Nephron (organoid): ENCODE measurements at regions not wholly inside any gene's neighbourhood (a gene's known extent, or its start where the extent isn't known, plus 50 kb on each side); places are given as distances from the start of the nearest gene placed in this dataset.

Experiments
- H3K27ac Mint-ChIP-seq, 3 experiments: 2 replicates each; pipeline ENCODE4 v1.8.0; 2020; ENCODE audit warnings: mixed read lengths in 3 of 3, mild to moderate bottlenecking in 2 of 3, moderate library complexity in 1 of 3
- H3K27me3 Mint-ChIP-seq: 2 replicates; pipeline ENCODE4 v1.8.0; 2021; ENCODE audit warnings: low read depth, mild to moderate bottlenecking, moderate library complexity, mixed read lengths
- H3K36me3 Mint-ChIP-seq: 2 replicates; pipeline ENCODE4 v1.8.0; 2020; ENCODE audit warnings: low read depth, mixed read lengths
- H3K4me1 Mint-ChIP-seq: 2 replicates; pipeline ENCODE4 v1.8.0; 2020; ENCODE audit warnings: mixed read lengths
- H3K4me3 Mint-ChIP-seq, 3 experiments: 2 replicates each; pipeline ENCODE4 v1.8.0; 2020; ENCODE audit warnings: mild to moderate bottlenecking in 3 of 3, mixed read lengths in 3 of 3, moderate library complexity in 2 of 3
- H3K9me3 Mint-ChIP-seq: 2 replicates; pipeline ENCODE4 v1.8.0; 2020; ENCODE audit warnings: mixed read lengths
- TF ChIP-seq, protein P1 (sequence below), 3 experiments: fragments of 200-600 bp; sonication (generic); IDR thresholded peaks; one replicate each; pipeline ENCODE4 v1.5.0; 2021; ENCODE audit warnings: antibody characterized with exemption in 3 of 3; ENCODE audit not compliant: unreplicated experiment in 3 of 3

DNA sequence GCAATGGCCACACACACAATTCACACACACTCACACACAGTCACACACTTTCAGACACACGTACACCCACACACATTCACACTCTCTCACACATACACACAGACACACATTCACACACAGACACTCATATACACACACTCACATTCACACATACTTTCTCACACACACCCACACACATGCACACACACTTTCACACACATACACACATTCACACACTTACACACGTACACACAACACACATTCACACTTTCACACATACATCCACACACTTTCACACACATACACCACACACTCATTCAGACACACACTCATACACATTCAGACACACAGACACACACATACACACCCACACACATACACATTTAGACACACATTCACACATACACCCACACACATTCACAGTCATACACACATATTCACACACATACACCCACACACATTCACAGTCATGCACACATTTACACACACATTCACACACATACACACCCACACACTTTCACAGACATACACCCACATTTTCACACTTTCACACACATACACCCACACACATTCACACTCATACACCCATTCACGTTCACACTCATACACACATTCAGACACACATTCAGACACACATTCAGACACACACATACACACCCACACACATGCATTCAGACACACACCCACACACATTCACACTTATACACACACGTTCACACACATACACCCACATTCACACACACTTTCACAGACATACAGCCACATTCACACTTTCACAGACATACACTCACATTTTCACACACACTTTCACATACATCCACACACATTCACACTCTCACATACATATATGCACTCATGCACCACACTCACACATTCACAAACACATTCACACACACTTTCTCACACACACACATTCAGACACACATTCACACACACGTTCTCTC lies 52.6 kb upstream of the C14orf180 start:
- Mint-ChIP-seq H3K27me3 (peaks cover 16% of the 10 kb centered on the region), H3K4me3 (no peak overlapping the region), H3K27ac (no peak overlapping the region), H3K9me3 (peaks cover 34% of the 10 kb centered on the region), H3K36me3 (peaks cover 7% of the 10 kb centered on the region), H3K4me1 (no peaks in the 10 kb centered on the region)
- TF ChIP-seq, protein P1, sequence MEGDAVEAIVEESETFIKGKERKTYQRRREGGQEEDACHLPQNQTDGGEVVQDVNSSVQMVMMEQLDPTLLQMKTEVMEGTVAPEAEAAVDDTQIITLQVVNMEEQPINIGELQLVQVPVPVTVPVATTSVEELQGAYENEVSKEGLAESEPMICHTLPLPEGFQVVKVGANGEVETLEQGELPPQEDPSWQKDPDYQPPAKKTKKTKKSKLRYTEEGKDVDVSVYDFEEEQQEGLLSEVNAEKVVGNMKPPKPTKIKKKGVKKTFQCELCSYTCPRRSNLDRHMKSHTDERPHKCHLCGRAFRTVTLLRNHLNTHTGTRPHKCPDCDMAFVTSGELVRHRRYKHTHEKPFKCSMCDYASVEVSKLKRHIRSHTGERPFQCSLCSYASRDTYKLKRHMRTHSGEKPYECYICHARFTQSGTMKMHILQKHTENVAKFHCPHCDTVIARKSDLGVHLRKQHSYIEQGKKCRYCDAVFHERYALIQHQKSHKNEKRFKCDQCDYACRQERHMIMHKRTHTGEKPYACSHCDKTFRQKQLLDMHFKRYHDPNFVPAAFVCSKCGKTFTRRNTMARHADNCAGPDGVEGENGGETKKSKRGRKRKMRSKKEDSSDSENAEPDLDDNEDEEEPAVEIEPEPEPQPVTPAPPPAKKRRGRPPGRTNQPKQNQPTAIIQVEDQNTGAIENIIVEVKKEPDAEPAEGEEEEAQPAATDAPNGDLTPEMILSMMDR (IDR thresholded peaks at IDR 0.05; ENCODE audit: unreplicated experiment in 3 of 3), result no peak

- TF ChIP-seq, protein P1 (IDR thresholded peaks at IDR 0.05; ENCODE audit: unreplicated experiment in 3 of 3), result no peak
- H3K27me3 Mint-ChIP-seq, result peaks cover 23% of the 10 kb centered on the region
- no peak overlapping the region for H3K27ac Mint-ChIP-seq
- no peaks in the 10 kb centered on the region for H3K4me1 Mint-ChIP-seq
- peaks cover 7% of the 10 kb centered on the region for H3K36me3 Mint-ChIP-seq
- peaks cover 34% of the 10 kb centered on the region for H3K9me3 Mint-ChIP-seq
- no peak overlapping the region for H3K4me3 Mint-ChIP-seq
Measured at GRCh38 chr14:104527857-104528459, 51.6 kb upstream of the C14orf180 start.

GRCh38 chr14:104528496-104528895 lies 51.1 kb upstream of the C14orf180 start:
- Mint-ChIP-seq H3K4me1 (no peaks in the 10 kb centered on the region), H3K4me3 (no peak overlapping the region), H3K27ac (no peak overlapping the region), H3K9me3 (peaks cover 32% of the 10 kb centered on the region), H3K27me3 (peaks cover 23% of the 10 kb centered on the region), H3K36me3 (peaks cover 7% of the 10 kb centered on the region)
- TF ChIP-seq, protein P1 (IDR thresholded peaks at IDR 0.05; ENCODE audit: unreplicated experiment in 3 of 3), result no peak
